Kidney (tissue), 13 donors: ENCODE measurements at regions not wholly inside any gene's neighbourhood (a gene's known extent, or its start where the extent isn't known, plus 50 kb on each side); places are given as distances from the start of the nearest gene placed in this dataset.

ENCODE experiments used
- DNase-seq, 5 donors: peaks; one replicate each; pipeline ENCODE4 v3.0.0-alpha.2; 2013 to 2020
- FAIRE-seq: peaks from 2 replicates; lab custom pipeline; 2012; peaks lifted over from hg19 to GRCh38; lab: Jason Lieb, UNC
- H3K27ac ChIP-seq, 2 donors: one replicate each; pipeline ENCODE4 v1.7.0; 2013; ENCODE audit warnings: low read depth in 2 of 2, low read length in 2 of 2, inconsistent platforms in 1 of 2
- H3K27me3 ChIP-seq: one replicate; pipeline ENCODE4 v1.7.1; 2013; ENCODE audit warnings: low read length, inconsistent platforms; ENCODE audit not compliant: control insufficient read depth, insufficient read depth
- H3K36me3 ChIP-seq, 3 donors: one replicate each; pipeline versions ENCODE4 v1.7.0 to v1.7.1; 2013; ENCODE audit warnings: low read length in 3 of 3, control low read depth in 1 of 3, inconsistent platforms in 1 of 3; ENCODE audit not compliant: insufficient read depth in 3 of 3, control insufficient read depth in 2 of 3
- H3K4me1 ChIP-seq, 3 donors: one replicate each; pipeline versions ENCODE4 v1.7.0 to v1.7.1; 2013; ENCODE audit warnings: low read length in 3 of 3, inconsistent platforms in 1 of 3, low read depth in 1 of 3; ENCODE audit not compliant: control insufficient read depth in 2 of 3, insufficient read depth in 2 of 3
- H3K4me3 ChIP-seq, 3 donors: one replicate each; pipeline versions ENCODE4 v1.7.0 to v1.8.1; 2013; ENCODE audit warnings: low read length in 3 of 3, control low read depth in 1 of 3, inconsistent platforms in 1 of 3
- H3K9ac ChIP-seq, 3 donors: one replicate each; pipeline versions ENCODE4 v1.7.0 to v1.7.1; 2013; ENCODE audit warnings: low read length in 3 of 3, control low read depth in 1 of 3, inconsistent platforms in 1 of 3
- H3K9me3 ChIP-seq, 3 donors: one replicate each; pipeline versions ENCODE4 v1.7.0 to v1.7.1; 2013; ENCODE audit warnings: low read length in 3 of 3, control low read depth in 1 of 3, inconsistent platforms in 1 of 3; ENCODE audit not compliant: control insufficient read depth in 2 of 3, insufficient read depth in 1 of 3
- CTCF ChIP-seq: IDR thresholded peaks from 3 replicates; pipeline ENCODE4 v1.5.1; 2012; ENCODE audit warnings: mild to moderate bottlenecking, moderate library complexity, borderline replicate concordance; ENCODE audit not compliant: insufficient read depth; ENCODE audit errors: extremely low read depth
- intact Hi-C: fragments of 100-400 bp; cut with DNase I; formaldehyde crosslinking; loops from one replicate; pipeline ENCODE4 v1.11.1; 2022
- donor health status: control.
- donor health status: control.
- donor health status: control.
- donor health status: control.
- donor health status: control.
- donor health status: DM: yes; HTN: yes; CAD: no.
- donor health status: Normal renal cell carcinoma (clear cell type).

DNA sequence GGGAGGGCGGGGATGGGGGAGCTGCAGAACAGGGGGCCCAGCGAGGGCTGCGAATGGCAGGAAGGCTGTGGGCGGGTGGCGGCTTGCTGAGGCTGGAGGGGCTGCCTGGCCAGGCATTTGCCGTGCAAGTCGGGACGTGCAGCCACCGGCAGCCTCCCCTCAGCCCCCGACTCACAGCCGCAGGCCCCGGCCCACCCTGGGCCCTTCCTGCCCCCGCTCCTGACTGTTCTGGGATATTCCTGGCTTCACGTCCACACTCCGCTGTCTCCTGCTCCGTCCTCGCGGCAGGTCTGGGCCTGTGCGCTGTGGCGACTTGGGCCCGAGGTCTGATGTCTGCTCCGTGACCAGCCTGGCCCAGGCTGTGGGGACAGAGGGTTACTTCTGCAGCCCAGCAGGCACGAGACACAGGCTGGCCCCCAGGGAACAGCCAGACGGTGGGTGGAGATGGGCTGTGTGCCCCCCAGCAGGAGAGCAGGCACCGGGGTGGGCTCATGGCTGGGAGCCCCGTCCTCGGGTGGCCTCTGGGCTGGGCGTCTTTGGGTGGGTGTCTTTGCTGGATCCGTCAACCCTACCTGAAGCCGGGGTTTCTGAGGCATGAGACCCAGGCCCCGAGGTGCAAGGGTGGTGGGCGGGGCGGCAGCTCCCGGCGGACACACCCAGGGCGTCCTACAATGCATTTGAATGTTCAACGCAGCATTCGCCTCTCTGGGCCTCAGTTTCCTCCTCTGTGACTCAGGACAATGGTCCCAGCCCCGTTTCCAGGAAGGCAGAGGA is 86.5 kb downstream of the FOXL3 start:
- no peak for FAIRE-seq
- DNase-seq, result peak in 4 of 5 donors; percentile 57 to 73 (median 68)
- H3K9ac ChIP-seq, result no peak overlapping the region
- H3K27ac ChIP-seq, result no peak overlapping the region
- no peak overlapping the region for H3K4me3 ChIP-seq
- intact Hi-C loops, result no loop called here
- H3K36me3 ChIP-seq, result no peaks in the 10 kb centered on the region
- peaks cover 0 to 10% (median 0%) of the 10 kb centered on the region in 3 donors for H3K4me1 ChIP-seq
- no peaks in the 10 kb centered on the region for H3K27me3 ChIP-seq
- no peaks in the 10 kb centered on the region for H3K9me3 ChIP-seq
- TF ChIP-seq CTCF, result no peak

DNA sequence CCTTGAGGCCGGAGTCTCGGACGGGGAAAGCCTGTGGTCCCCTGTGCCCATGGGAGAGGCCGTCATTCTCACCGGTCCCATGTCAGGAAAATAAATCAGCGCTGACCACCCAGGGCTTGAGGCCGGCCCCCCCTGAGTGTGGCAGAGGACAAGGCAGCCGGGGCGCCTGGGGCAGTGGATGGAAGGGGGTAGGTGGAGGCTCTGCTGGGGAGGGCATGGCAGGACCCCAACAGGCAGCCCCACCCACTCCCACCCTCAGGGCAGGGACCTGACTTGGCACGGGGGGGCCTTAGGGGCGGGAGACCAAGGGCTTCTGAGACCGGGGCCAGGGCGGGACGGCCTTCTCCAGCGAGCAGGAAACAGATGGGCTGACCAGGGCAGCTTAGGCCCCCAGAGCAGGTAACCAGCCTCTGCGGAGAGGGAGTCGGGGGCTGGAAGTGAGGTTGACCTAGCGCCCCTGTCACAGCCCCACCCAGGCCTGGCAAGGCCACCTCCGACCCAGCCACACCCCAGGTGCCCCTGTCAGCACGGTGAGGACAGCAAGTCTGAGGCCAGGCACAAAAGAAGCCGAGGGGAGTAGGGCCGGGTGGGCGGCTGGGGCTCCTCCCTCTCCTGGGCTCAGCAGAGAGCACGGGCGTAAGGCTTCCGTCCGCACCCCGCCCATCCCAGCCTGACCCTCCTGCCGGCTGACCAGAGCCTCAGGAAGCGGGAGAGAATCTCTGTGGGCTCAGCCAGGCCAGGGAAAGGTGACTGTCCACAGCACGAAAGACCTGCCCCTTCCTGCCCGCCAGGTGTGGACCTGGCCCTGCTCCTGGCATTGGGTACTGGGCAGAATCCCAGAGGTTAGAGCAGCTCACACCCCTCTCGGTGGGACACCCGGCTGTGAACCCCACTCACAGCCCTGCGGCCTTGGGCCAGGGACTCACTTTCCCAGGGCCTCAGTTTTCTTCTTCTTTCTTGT is 87.4 kb downstream of the FOXL3 start:
- Histone ChIP-seq H3K9ac (no peak overlapping the region), H3K36me3 (no peaks in the 10 kb centered on the region), H3K9me3 (peaks cover 0 to 4% (median 0%) of the 10 kb centered on the region in 3 donors), H3K4me1 (peaks cover 0 to 10% (median 0%) of the 10 kb centered on the region in 3 donors), H3K27ac (no peak overlapping the region), H3K27me3 (no peaks in the 10 kb centered on the region), H3K4me3 (no peak overlapping the region)
- no peak for TF ChIP-seq CTCF
- FAIRE-seq (no peak), DNase-seq (peak in 3 of 5 donors; percentile 8 to 77 (median 62))
- intact Hi-C loops, result no loop called here

DNA sequence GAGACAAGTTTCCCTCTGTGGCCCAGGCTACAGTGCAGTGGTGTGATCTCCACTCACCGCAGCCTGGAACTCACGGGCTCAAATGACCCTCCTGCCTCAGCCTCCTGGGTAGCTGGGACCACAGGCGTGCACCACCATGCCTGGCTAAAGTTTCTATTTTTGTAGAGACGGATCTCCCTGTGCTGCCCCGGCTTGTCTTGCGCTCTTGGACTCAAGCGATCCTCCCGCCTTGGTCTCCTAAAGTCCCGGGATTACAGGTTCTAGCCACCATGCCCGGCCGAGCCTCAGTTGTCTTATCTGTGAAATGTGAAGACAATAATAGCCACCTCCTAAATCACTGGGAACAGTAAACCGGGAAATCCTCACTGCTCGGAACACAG is 88.1 kb downstream of the FOXL3 start:
- intact Hi-C loops, result no loop called here
- DNase-seq, result peak in 2 of 5 donors; percentile 29 to 48
- H3K4me1 ChIP-seq, result peaks cover 0 to 6% (median 0%) of the 10 kb centered on the region in 3 donors
- H3K9me3 ChIP-seq, result peaks cover 0 to 7% (median 0%) of the 10 kb centered on the region in 3 donors
- H3K9ac ChIP-seq, result no peak overlapping the region
- no peak for TF ChIP-seq CTCF
- no peaks in the 10 kb centered on the region for H3K36me3 ChIP-seq
- H3K27ac ChIP-seq, result no peak overlapping the region
- FAIRE-seq, result no peak
- no peak overlapping the region for H3K4me3 ChIP-seq
- no peaks in the 10 kb centered on the region for H3K27me3 ChIP-seq
